A673 (cell line): ENCODE measurements at regions not wholly inside any gene's neighbourhood (a gene's known extent, or its start where the extent isn't known, plus 50 kb on each side); places are given as distances from the start of the nearest gene placed in this dataset.

ENCODE experiments used
- BruUV-seq: library from RNA; stranded (reverse); fragments of 400-500 nt; replicated peaks from 2 replicates; lab custom pipeline; 2021; lab: Mats Ljungman, UMichigan
- CTCF ChIA-PET: fragments of 300-600 bp; sonication (Branson Sonifier 250); formaldehyde crosslinking; loops from one replicate; lab custom pipeline; 2022; ENCODE audit warnings: antibody characterized with exemption; lab: Charles Lee
- POLR2A ChIA-PET: fragments of 300-600 bp; sonication (Branson Sonifier 250); formaldehyde crosslinking; loops from one replicate; lab custom pipeline; 2022; ENCODE audit warnings: antibody characterized with exemption; ENCODE audit not compliant: low non-redundant PET; lab: Charles Lee
- DNase-seq: peaks from one replicate; pipeline ENCODE4 v3.0.0-alpha.2; 2015; ENCODE audit warnings: low spot score
- H3K27ac ChIP-seq: fragments of 200-600 bp; sonication (generic); 2 replicates; pipeline ENCODE4 v1.5.1; 2016; ENCODE audit warnings: mixed run types, low read depth, mild to moderate bottlenecking, mixed read lengths, antibody characterized with exemption, low read length; ENCODE audit not compliant: poor library complexity, severe bottlenecking
- H3K27me3 ChIP-seq: fragments of 200-600 bp; sonication (generic); replicated peaks from 2 replicates; pipeline ENCODE4 v1.6.1; 2017; ENCODE audit warnings: mixed run types, low read depth, mild to moderate bottlenecking, mixed read lengths, antibody characterized with exemption, low read length; ENCODE audit not compliant: insufficient read depth, poor library complexity
- H3K36me3 ChIP-seq: fragments of 200-600 bp; sonication (generic); 2 replicates; pipeline ENCODE4 v1.6.1; 2016; ENCODE audit warnings: mixed run types, mild to moderate bottlenecking, mixed read lengths, antibody characterized with exemption, low read length; ENCODE audit not compliant: insufficient read depth, poor library complexity, severe bottlenecking
- H3K4me1 ChIP-seq: fragments of 200-600 bp; sonication (generic); 2 replicates; pipeline ENCODE4 v1.6.1; 2017; ENCODE audit warnings: mixed run types, mild to moderate bottlenecking, mixed read lengths, antibody characterized with exemption, low read length; ENCODE audit not compliant: insufficient read depth, poor library complexity, severe bottlenecking
- H3K4me3 ChIP-seq: fragments of 200-600 bp; sonication (generic); 2 replicates; pipeline ENCODE4 v1.5.1; 2016; ENCODE audit warnings: low read depth, mixed run types, mild to moderate bottlenecking, mixed read lengths, low read length; ENCODE audit not compliant: poor library complexity, severe bottlenecking
- H3K9me3 ChIP-seq: fragments of 200-600 bp; sonication (generic); 2 replicates; pipeline ENCODE4 v1.6.1; 2016; ENCODE audit warnings: mixed run types, low read depth, mild to moderate bottlenecking, mixed read lengths, antibody characterized with exemption, low read length; ENCODE audit not compliant: poor library complexity, severe bottlenecking
- CTCF ChIP-seq: fragments of 300-800, 200-600 bp; sonication (generic); conservative IDR thresholded peaks from 2 replicates; pipeline ENCODE4 v1.5.1; 2017; ENCODE audit warnings: low read depth, mild to moderate bottlenecking, antibody characterized with exemption, low read length, moderate library complexity, mixed read lengths
- EZH2 ChIP-seq: fragments of 200-600 bp; sonication (generic); IDR thresholded peaks from 2 replicates; pipeline ENCODE4 v1.6.1; 2017; ENCODE audit warnings: borderline replicate concordance, low read depth, mild to moderate bottlenecking, mixed read lengths, antibody characterized with exemption, low read length; ENCODE audit not compliant: poor library complexity, severe bottlenecking
- intact Hi-C: fragments of 100-400 bp; cut with micrococcal nuclease; formaldehyde crosslinking; loops from one replicate; pipeline ENCODE4 v1.10.0; 2022; ENCODE audit not compliant: unreplicated experiment

- H3K36me3 ChIP-seq, result no peaks in the 10 kb centered on the region
- H3K27me3 ChIP-seq, result no peaks in the 10 kb centered on the region
- H3K27ac ChIP-seq, result no peak overlapping the region
- DNase-seq, result no peak
- no peak for TF ChIP-seq CTCF
- TF ChIP-seq EZH2, result no peak
- H3K4me1 ChIP-seq, result no peaks in the 10 kb centered on the region
- ChIA-PET CTCF (no interaction called here), POLR2A (no interaction called here)
- no peaks in the 10 kb centered on the region for H3K9me3 ChIP-seq
- intact Hi-C loops, result no loop called here
- no peak overlapping the region for H3K4me3 ChIP-seq
- no TSS peak for BruUV-seq
These were observed 515.1 kb downstream of the TLE4 start for GRCh38 chr9:80086822-80087345.

GRCh38 chr9:80086386-80086785, 514.6 kb downstream of the TLE4 start:
- no TSS peak for BruUV-seq
- H3K4me3 ChIP-seq, result no peak overlapping the region
- POLR2A ChIA-PET, result no interaction called here
- intact Hi-C loops, result no loop called here
- no peaks in the 10 kb centered on the region for H3K4me1 ChIP-seq
- H3K9me3 ChIP-seq, result no peaks in the 10 kb centered on the region
- CTCF ChIA-PET, result no interaction called here
- H3K27ac ChIP-seq, result no peak overlapping the region
- TF ChIP-seq EZH2 (no peak), CTCF (no peak)
- DNase-seq, result no peak
- no peaks in the 10 kb centered on the region for H3K27me3 ChIP-seq
- no peaks in the 10 kb centered on the region for H3K36me3 ChIP-seq

GRCh38 chr9:80085668-80086067, 513.9 kb downstream of the TLE4 start:
- Histone ChIP-seq H3K27ac (no peak overlapping the region), H3K4me1 (no peaks in the 10 kb centered on the region), H3K9me3 (no peaks in the 10 kb centered on the region), H3K36me3 (no peaks in the 10 kb centered on the region), H3K27me3 (no peaks in the 10 kb centered on the region), H3K4me3 (no peak overlapping the region)
- CTCF ChIA-PET, result no interaction called here
- no peak for DNase-seq
- POLR2A ChIA-PET, result no interaction called here
- BruUV-seq, result no TSS peak
- intact Hi-C loops, result no loop called here
- no peak for TF ChIP-seq CTCF
- no peak for TF ChIP-seq EZH2
